Endodermal cell (in vitro differentiated cells): ENCODE measurements at regions not wholly inside any gene's neighbourhood (a gene's known extent, or its start where the extent isn't known, plus 50 kb on each side); places are given as distances from the start of the nearest gene placed in this dataset.

Experiments
- DNase-seq: peaks from one replicate; pipeline ENCODE4 v3.0.0-alpha.2; 2017
- H3K27ac ChIP-seq: 2 replicates; pipeline ENCODE4 v1.5.1; 2013; ENCODE audit warnings: mild to moderate bottlenecking, low read depth, low read length, moderate library complexity
- H3K27me3 ChIP-seq: 2 replicates; pipeline ENCODE4 v1.6.1; 2013; ENCODE audit warnings: mild to moderate bottlenecking, low read length, moderate library complexity; ENCODE audit not compliant: insufficient read depth, control insufficient read depth, poor library complexity, severe bottlenecking
- H3K36me3 ChIP-seq: 2 replicates; pipeline ENCODE4 v1.7.0; 2013; ENCODE audit warnings: mild to moderate bottlenecking, low read length, moderate library complexity; ENCODE audit not compliant: control insufficient read depth, insufficient read depth
- H3K4me1 ChIP-seq: one replicate; pipeline ENCODE4 v1.7.0; 2013; ENCODE audit warnings: low read length; ENCODE audit not compliant: control insufficient read depth, insufficient read depth
- H3K4me3 ChIP-seq: 2 replicates; pipeline ENCODE4 v1.5.1; 2013; ENCODE audit warnings: mild to moderate bottlenecking, low read length, moderate library complexity
- H3K9ac ChIP-seq: 2 replicates; pipeline ENCODE4 v1.6.1; 2013; ENCODE audit warnings: mild to moderate bottlenecking, low read length, moderate library complexity; ENCODE audit not compliant: poor library complexity, severe bottlenecking; ENCODE audit errors: extremely low read depth
- H3K9me3 ChIP-seq: 2 replicates; pipeline ENCODE4 v1.6.1; 2013; ENCODE audit warnings: mild to moderate bottlenecking, low read length, moderate library complexity; ENCODE audit not compliant: control insufficient read depth
- H3K27ac Mint-ChIP-seq: 2 replicates; pipeline ENCODE4 v1.8.0; 2020; ENCODE audit warnings: mixed read lengths
- H3K27me3 Mint-ChIP-seq: 2 replicates; pipeline ENCODE4 v1.8.0; 2021; ENCODE audit warnings: mild to moderate bottlenecking, mixed read lengths; ENCODE audit not compliant: insufficient read depth
- H3K36me3 Mint-ChIP-seq: 2 replicates; pipeline ENCODE4 v1.8.0; 2020; ENCODE audit warnings: low read depth, mixed read lengths
- H3K4me1 Mint-ChIP-seq: 2 replicates; pipeline ENCODE4 v1.8.0; 2020; ENCODE audit warnings: mixed read lengths
- H3K4me3 Mint-ChIP-seq: 2 replicates; pipeline ENCODE4 v1.8.0; 2020; ENCODE audit warnings: mild to moderate bottlenecking, moderate library complexity, mixed read lengths
- H3K9me3 Mint-ChIP-seq: 2 replicates; pipeline ENCODE4 v1.8.0; 2020; ENCODE audit warnings: mild to moderate bottlenecking, mixed read lengths
- WGBS, 2 experiments: methylation state at CpG; one replicate each; pipeline versions ENCODE4 v1.1.5 to v1.1.7; 2013; ENCODE audit warnings: missing lambda C conversion rate in 2 of 2, mixed read lengths in 1 of 2; ENCODE audit not compliant: insufficient coverage in 1 of 2, insufficient read length in 1 of 2; 5-methylcytosine and 5-hydroxymethylcytosine counted together
- TF ChIP-seq, protein P1 (sequence below): fragments of 200-600 bp; sonication (generic); conservative IDR thresholded peaks from 2 replicates; pipeline ENCODE4 v1.5.0; 2021; ENCODE audit warnings: antibody characterized with exemption, mild to moderate bottlenecking

- Histone ChIP-seq H3K27ac (no peak overlapping the region), H3K9ac (no peak overlapping the region), H3K4me3 (no peak overlapping the region), H3K9me3 (peaks cover 37% of the 10 kb centered on the region), H3K36me3 (no peaks in the 10 kb centered on the region), H3K4me1 (no peaks in the 10 kb centered on the region), H3K27me3 (no peaks in the 10 kb centered on the region)
- Mint-ChIP-seq H3K27me3 (peaks cover 5% of the 10 kb centered on the region), H3K9me3 (peaks cover 51% of the 10 kb centered on the region), H3K36me3 (no peaks in the 10 kb centered on the region), H3K4me1 (peaks cover 6% of the 10 kb centered on the region), H3K27ac (no peak overlapping the region), H3K4me3 (no peak overlapping the region)
- DNase-seq: no peak
- TF ChIP-seq, protein P1, sequence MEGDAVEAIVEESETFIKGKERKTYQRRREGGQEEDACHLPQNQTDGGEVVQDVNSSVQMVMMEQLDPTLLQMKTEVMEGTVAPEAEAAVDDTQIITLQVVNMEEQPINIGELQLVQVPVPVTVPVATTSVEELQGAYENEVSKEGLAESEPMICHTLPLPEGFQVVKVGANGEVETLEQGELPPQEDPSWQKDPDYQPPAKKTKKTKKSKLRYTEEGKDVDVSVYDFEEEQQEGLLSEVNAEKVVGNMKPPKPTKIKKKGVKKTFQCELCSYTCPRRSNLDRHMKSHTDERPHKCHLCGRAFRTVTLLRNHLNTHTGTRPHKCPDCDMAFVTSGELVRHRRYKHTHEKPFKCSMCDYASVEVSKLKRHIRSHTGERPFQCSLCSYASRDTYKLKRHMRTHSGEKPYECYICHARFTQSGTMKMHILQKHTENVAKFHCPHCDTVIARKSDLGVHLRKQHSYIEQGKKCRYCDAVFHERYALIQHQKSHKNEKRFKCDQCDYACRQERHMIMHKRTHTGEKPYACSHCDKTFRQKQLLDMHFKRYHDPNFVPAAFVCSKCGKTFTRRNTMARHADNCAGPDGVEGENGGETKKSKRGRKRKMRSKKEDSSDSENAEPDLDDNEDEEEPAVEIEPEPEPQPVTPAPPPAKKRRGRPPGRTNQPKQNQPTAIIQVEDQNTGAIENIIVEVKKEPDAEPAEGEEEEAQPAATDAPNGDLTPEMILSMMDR: no peak
- WGBS, 2 experiments: 96% methylated on average over 3 of the region's 3 CpGs; no CpG with 5 or more reads in 1 of the 2 experiments
These were observed 95.1 kb upstream of the C1orf21 start for GRCh38 chr1:184291701-184292100.

- Mint-ChIP-seq H3K4me3 (no peak overlapping the region), H3K36me3 (no peaks in the 10 kb centered on the region), H3K27me3 (peaks cover 2% of the 10 kb centered on the region), H3K9me3 (peaks cover 47% of the 10 kb centered on the region), H3K4me1 (peaks cover 8% of the 10 kb centered on the region), H3K27ac (no peak overlapping the region)
- no peak overlapping the region for H3K27ac ChIP-seq
- peaks cover 33% of the 10 kb centered on the region for H3K9me3 ChIP-seq
- no peaks in the 10 kb centered on the region for H3K4me1 ChIP-seq
- H3K9ac ChIP-seq: no peak overlapping the region
- no peak for DNase-seq
- H3K36me3 ChIP-seq: no peaks in the 10 kb centered on the region
- TF ChIP-seq, protein P1: no peak
- H3K27me3 ChIP-seq: no peaks in the 10 kb centered on the region
- no peak overlapping the region for H3K4me3 ChIP-seq
- 71 to 88% methylated on average over 3 of the region's 3 CpGs for WGBS, 2 experiments
These were observed 94.7 kb upstream of the C1orf21 start for GRCh38 chr1:184292101-184292500.

- Histone ChIP-seq H3K4me1 (no peaks in the 10 kb centered on the region), H3K9ac (no peak overlapping the region), H3K27me3 (peaks cover 4% of the 10 kb centered on the region), H3K9me3 (peaks cover 24% of the 10 kb centered on the region), H3K4me3 (no peak overlapping the region), H3K27ac (no peak overlapping the region), H3K36me3 (no peaks in the 10 kb centered on the region)
- TF ChIP-seq, protein P1: no peak
- 97% methylated on average over 1 of the region's 1 CpG; no CpG with 5 or more reads in 1 of the 2 experiments for WGBS, 2 experiments
- no peak for DNase-seq
- Mint-ChIP-seq H3K4me1 (peaks cover 8% of the 10 kb centered on the region), H3K27me3 (peaks cover 4% of the 10 kb centered on the region), H3K4me3 (no peak overlapping the region), H3K27ac (no peak overlapping the region), H3K9me3 (peaks cover 33% of the 10 kb centered on the region), H3K36me3 (no peaks in the 10 kb centered on the region)
These were observed 92.7 kb upstream of the C1orf21 start for GRCh38 chr1:184294101-184294500.
